ENCODE measurements at regions not wholly inside any gene's neighbourhood (a gene's known extent, or its start where the extent isn't known, plus 50 kb on each side); places are given as distances from the start of the nearest gene placed in this dataset.

DNA sequence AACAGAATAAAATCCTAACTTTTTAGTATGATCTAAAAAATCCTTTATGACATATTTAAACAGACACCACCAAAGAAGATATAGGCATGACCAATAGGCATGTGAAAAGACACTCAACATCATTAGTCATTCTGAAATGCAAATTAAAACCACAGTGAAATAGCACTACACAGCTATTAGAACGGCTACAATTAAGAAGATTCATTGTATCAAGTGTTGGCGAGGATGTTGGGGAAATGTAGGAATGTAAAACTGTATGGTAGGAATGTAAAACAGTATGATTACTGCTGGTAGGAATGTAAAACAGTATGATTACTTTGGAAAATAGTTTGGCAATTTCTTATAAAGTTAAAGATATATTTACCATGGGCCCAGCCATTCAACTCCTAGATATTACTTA is 253.3 kb upstream of the TCF4 start:
- Histone ChIP-seq H3K27ac (ENCODE audit: low read depth, low read length) (no peak overlapping the region), H3K9ac (replicated peaks in 1 of 4; ENCODE audit: extremely low read depth in 1 of 4, low read depth in 3 of 4, low read length in 3 of 4) (no peak overlapping the region), H3K79me2 (ENCODE audit: control insufficient read depth in 1 of 2, insufficient read depth in 2 of 2, low read length in 2 of 2) (no peaks in the 10 kb centered on the region), H2BK5ac (ENCODE audit: low read depth, low read length) (no peak overlapping the region), H3K79me1 (ENCODE audit: low read depth, low read length) (no peaks in the 10 kb centered on the region), H3K23ac (ENCODE audit: insufficient read length) (no peak overlapping the region), H3K4me3 (ENCODE audit: extremely low read depth in 1 of 4, insufficient read depth in 2 of 4, low read depth in 3 of 4, low read length in 4 of 4) (no peak overlapping the region), H2BK20ac (ENCODE audit: low read length) (no peak overlapping the region), H3K4ac (replicated peaks; ENCODE audit: insufficient read length, low read depth, low read length) (no peak overlapping the region), H3K14ac (ENCODE audit: insufficient read length) (no peak overlapping the region), H2BK15ac (ENCODE audit: low read length) (no peak overlapping the region), H4K91ac (replicated peaks; ENCODE audit: insufficient read length, low read length) (no peak overlapping the region), H3K4me2 (ENCODE audit: insufficient read depth in 1 of 2, low read depth in 2 of 2, low read length in 2 of 2) (no peak overlapping the region), H2BK12ac (ENCODE audit: low read depth, low read length) (no peak overlapping the region), H3K27me3 (replicated peaks in 1 of 4; ENCODE audit: control insufficient read depth in 3 of 4, extremely low read depth in 1 of 4, insufficient read depth in 3 of 4, low read length in 3 of 4) (no peaks in the 10 kb centered on the region), H2AFZ (ENCODE audit: low read length) (no peak overlapping the region), H3K23me2 (ENCODE audit: low read depth, low read length) (no peaks in the 10 kb centered on the region), H4K8ac (ENCODE audit: extremely low read depth, insufficient read depth, low read length) (no peak overlapping the region), H4K5ac (ENCODE audit: insufficient read length, low read depth, low read length) (no peak overlapping the region), H4K20me1 (replicated peaks in 1 of 2; ENCODE audit: control insufficient read depth in 1 of 2, insufficient read depth in 2 of 2, low read length in 2 of 2) (no peaks in the 10 kb centered on the region), H3K18ac (ENCODE audit: extremely low read depth, low read length) (no peak overlapping the region), H2BK120ac (replicated peaks; ENCODE audit: low read depth, low read length) (no peak overlapping the region), H3K4me1 (replicated peaks in 1 of 4; ENCODE audit: control insufficient read depth in 3 of 4, insufficient read depth in 4 of 4, low read length in 3 of 4) (no peaks in the 10 kb centered on the region), H3K9me3 (ENCODE audit: insufficient read depth in 2 of 2, low read depth in 1 of 2, low read length in 1 of 2) (peaks cover 0 to 7% of the 10 kb centered on the region in 2 experiments; a peak in 1 of 4 replicates), H3K56ac (replicated peaks; ENCODE audit: insufficient read length, low read depth, low read length) (no peak overlapping the region), H2AK5ac (ENCODE audit: low read depth, low read length) (no peak overlapping the region), H3K36me3 (ENCODE audit: control insufficient read depth in 2 of 4, insufficient read depth in 4 of 4, low read length in 3 of 4) (peaks cover 0 to 3% (median 0%) of the 10 kb centered on the region in 4 experiments; a peak in 1 of 8 replicates)
- ChIA-PET POLR2A (ENCODE audit: partially characterized antibody) (no interaction called here), CTCF (ENCODE audit: partially characterized antibody) (no interaction called here)
- DNase-seq (ENCODE audit: low read depth in 1 of 2, low spot score in 2 of 2) (no peak), FAIRE-seq (no peak)
- WGBS, 2 experiments (ENCODE audit: extremely low coverage in 1 of 2, insufficient coverage in 1 of 2, insufficient read length in 1 of 2, insufficient replicate concordance in 2 of 2, low coverage in 1 of 2, low lambda C conversion rate in 2 of 2, missing lambda C conversion rate in 1 of 2): 90 to 100% methylated on average over 1 to 2 of the region's 2 CpGs
- TF ChIP-seq GTF2F1 (IDR thresholded peaks at IDR 0.05; ENCODE audit: borderline replicate concordance, low read depth, low read length): no peak
- TF ChIP-seq, protein P1, sequence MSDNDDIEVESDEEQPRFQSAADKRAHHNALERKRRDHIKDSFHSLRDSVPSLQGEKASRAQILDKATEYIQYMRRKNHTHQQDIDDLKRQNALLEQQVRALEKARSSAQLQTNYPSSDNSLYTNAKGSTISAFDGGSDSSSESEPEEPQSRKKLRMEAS (IDR thresholded peaks at IDR 0.05): no peak
- no peak for TF ChIP-seq EZH2 (IDR thresholded peaks at IDR 0.05; ENCODE audit: low read depth, low read length, severe bottlenecking)
- no peak for TF ChIP-seq KDM5A (IDR thresholded peaks at IDR 0.05; ENCODE audit: low read length)
- no peak for TF ChIP-seq ZNF274 (IDR thresholded peaks at IDR 0.05; ENCODE audit: borderline replicate concordance, extremely low read depth, low read length)
- no peak for TF ChIP-seq SUZ12 (IDR thresholded peaks at IDR 0.05; ENCODE audit: low read length)
- TF ChIP-seq CBX5 (IDR thresholded peaks at IDR 0.05; ENCODE audit: low read depth, low read length): no peak
- no peak for TF ChIP-seq TBP (IDR thresholded peaks at IDR 0.05; ENCODE audit: low read depth, low read length)
- no peak for TF ChIP-seq RAD21 (IDR thresholded peaks at IDR 0.05 in 1 of 2, conservative IDR thresholded peaks at IDR 0.05 in 1 of 2; ENCODE audit: low read depth in 2 of 2, low read length in 2 of 2)

Measured in H1 (cell line).